Activated naive CD8-positive, alpha-beta T cell treated with anti-CD3 and anti-CD28 coated beads, Interleukin-2, amount 50 U/mL, for 16 hours (primary cell): ENCODE measurements at regions not wholly inside any gene's neighbourhood (a gene's known extent, or its start where the extent isn't known, plus 50 kb on each side); places are given as distances from the start of the nearest gene placed in this dataset.
"Not testable (repeated sequence)": the region's sequence is repeated elsewhere in the genome, so short reads cannot be mapped to it uniquely, and the experiment has no call there.

Experiments used
- DNase-seq: peaks from one replicate; pipeline ENCODE4 v3.0.0-alpha.2; 2020; ENCODE audit warnings: low read depth, low spot score

GRCh38 chr12:91889910-91890309 lies 255.7 kb downstream of the BTG1 start:
- DNase-seq, result no peak

GRCh38 chr12:91889059-91889458 lies 256.6 kb downstream of the BTG1 start:
- no peak for DNase-seq

GRCh38 chr12:91887957-91888356 lies 257.7 kb downstream of the BTG1 start:
- no peak for DNase-seq

- DNase-seq, result no peak
Observed at GRCh38 chr12:91885851-91886731, 259.6 kb downstream of the BTG1 start.

- DNase-seq, result no peak
Observed at GRCh38 chr12:91884230-91884629, 261.4 kb downstream of the BTG1 start.

GRCh38 chr12:91883811-91884210 lies 261.8 kb downstream of the BTG1 start:
- no peak for DNase-seq

GRCh38 chr12:91882910-91883309 lies 262.7 kb downstream of the BTG1 start:
- DNase-seq, result no peak

GRCh38 chr12:91880528-91880927 lies 265.1 kb downstream of the BTG1 start:
- DNase-seq, result no peak

- DNase-seq, result no peak
Observed at GRCh38 chr12:91877456-91878235, 268.0 kb downstream of the BTG1 start.

- peak; percentile 47 for DNase-seq
Observed at GRCh38 chr12:91877022-91877421, 268.6 kb downstream of the BTG1 start.

- DNase-seq, result not testable (repeated sequence)
Observed at GRCh38 chr12:91875671-91876070, 270.0 kb downstream of the BTG1 start.

GRCh38 chr12:91874086-91874865 lies 271.4 kb downstream of the BTG1 start:
- no peak for DNase-seq

GRCh38 chr12:91871751-91872150 lies 273.9 kb downstream of the BTG1 start:
- DNase-seq, result no peak

GRCh38 chr12:91870872-91871707 lies 274.6 kb downstream of the BTG1 start:
- DNase-seq, result no peak

- no peak for DNase-seq
Observed at GRCh38 chr12:91868054-91868453, 277.6 kb downstream of the BTG1 start.

- no peak for DNase-seq
Observed at GRCh38 chr12:91866566-91866965, 279.1 kb downstream of the BTG1 start.

- no peak for DNase-seq
Observed at GRCh38 chr12:91863702-91864101, 281.9 kb downstream of the BTG1 start.

GRCh38 chr12:91861554-91861953 lies 284.1 kb downstream of the BTG1 start:
- DNase-seq, result no peak

- DNase-seq, result no peak
Observed at GRCh38 chr12:91859347-91859746, 286.3 kb downstream of the BTG1 start.

- no peak for DNase-seq
Observed at GRCh38 chr12:91857813-91858542, 287.7 kb downstream of the BTG1 start.
